Choroid plexus epithelial cell (primary cell): ENCODE measurements at regions not wholly inside any gene's neighbourhood (a gene's known extent, or its start where the extent isn't known, plus 50 kb on each side); places are given as distances from the start of the nearest gene placed in this dataset.

Experiments
- DNase-seq: peaks from one replicate; pipeline ENCODE4 v3.0.0-alpha.2; 2010; ENCODE audit warnings: low read depth
- H3K4me3 ChIP-seq: 2 replicates; pipeline ENCODE4 v1.5.1; 2011; ENCODE audit warnings: low read depth, mild to moderate bottlenecking, control low read depth, low read length, moderate library complexity
- TF ChIP-seq, protein P1 (sequence below): conservative IDR thresholded peaks from 2 replicates; pipeline ENCODE4 v1.5.1; 2011; ENCODE audit warnings: low read depth, mild to moderate bottlenecking, control low read depth, inconsistent platforms, low read length, moderate library complexity

DNA sequence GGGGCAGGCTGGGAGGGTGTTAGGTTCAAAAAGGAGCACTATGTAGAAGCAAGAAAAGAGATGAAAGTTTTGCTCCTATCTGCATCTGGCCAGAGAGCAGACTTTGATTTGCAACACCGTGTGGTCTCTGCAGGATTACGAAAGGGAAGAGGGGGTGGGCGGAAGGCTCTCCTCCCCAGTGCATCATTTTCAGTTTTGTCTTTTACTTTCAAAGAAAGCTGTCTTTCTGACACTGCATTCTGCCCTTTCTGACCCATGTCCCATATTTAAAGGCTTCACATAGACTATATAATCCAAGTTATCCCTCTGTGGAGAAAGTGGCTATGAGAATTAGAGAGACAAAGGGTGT is 126.5 kb downstream of the RHOU start:
- TF ChIP-seq, protein P1, sequence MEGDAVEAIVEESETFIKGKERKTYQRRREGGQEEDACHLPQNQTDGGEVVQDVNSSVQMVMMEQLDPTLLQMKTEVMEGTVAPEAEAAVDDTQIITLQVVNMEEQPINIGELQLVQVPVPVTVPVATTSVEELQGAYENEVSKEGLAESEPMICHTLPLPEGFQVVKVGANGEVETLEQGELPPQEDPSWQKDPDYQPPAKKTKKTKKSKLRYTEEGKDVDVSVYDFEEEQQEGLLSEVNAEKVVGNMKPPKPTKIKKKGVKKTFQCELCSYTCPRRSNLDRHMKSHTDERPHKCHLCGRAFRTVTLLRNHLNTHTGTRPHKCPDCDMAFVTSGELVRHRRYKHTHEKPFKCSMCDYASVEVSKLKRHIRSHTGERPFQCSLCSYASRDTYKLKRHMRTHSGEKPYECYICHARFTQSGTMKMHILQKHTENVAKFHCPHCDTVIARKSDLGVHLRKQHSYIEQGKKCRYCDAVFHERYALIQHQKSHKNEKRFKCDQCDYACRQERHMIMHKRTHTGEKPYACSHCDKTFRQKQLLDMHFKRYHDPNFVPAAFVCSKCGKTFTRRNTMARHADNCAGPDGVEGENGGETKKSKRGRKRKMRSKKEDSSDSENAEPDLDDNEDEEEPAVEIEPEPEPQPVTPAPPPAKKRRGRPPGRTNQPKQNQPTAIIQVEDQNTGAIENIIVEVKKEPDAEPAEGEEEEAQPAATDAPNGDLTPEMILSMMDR: no peak
- DNase-seq: peak; percentile 30
- no peak overlapping the region for H3K4me3 ChIP-seq

DNA sequence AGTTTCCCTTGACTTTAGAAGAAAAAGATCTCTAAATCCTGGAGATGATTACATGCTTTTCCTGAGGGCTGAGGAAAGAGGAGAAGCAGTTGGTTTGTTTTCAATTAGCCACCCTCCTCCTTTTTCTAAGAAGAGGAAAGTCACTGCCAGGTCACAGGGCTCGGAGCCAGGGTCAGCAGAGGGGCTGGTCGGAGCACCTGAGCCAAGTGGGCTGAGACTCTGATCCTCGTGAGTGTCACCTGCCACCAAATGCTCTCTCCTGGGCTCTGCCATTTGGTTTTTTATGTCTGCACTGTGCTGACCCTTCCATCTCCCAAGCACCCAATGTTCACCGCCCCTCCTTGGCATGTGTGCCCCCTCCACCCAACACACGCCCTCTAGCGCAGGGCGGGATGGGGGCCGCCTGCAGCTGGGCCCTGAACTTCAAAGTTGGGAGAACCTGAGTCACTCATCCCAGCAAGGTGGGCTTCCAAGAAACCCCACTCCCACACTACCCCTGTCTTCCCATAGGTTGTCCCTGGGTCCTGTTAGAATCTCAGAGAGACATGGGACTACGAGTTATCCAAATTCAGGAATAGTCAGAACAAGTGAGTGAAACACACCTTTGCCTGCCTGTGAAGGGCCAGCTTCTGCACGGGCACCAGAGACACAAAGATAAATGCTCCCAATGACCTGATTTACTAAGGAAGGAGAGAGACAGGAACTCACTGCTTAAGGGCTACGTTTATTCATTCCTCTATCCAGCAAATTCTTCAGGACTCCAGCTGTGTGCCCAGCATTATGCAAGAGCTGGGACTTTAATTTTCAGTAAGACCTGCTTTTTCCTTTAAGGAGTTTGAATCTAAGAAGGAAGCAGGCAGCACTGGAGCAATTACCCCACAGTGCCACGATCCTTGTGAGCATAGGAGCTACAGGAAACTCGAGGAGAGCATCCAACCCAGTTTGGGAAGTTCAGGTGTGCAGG is 127.5 kb downstream of the RHOU start:
- TF ChIP-seq, protein P1: no peak
- no peak overlapping the region for H3K4me3 ChIP-seq
- DNase-seq: peak; percentile 49

DNA sequence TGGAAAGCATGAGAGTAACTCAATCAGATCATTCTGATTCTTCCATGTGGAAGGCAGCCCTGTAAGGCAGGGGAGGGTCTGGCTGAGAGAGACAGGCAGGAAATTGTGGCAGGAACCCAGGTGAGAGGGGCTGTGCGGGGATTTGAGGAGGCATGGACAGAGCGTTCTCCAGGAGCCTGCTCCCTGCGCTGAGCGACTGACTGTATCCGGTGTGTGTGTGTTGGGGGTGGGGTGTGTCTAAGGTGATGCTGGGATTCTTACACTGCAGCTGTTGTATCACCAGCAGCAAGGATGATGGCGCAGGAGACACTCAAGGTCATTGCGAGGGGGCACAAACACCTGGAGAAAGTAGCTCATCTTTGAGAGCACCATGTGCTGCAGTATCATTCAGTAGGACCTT is 128.5 kb downstream of the RHOU start:
- H3K4me3 ChIP-seq: no peak overlapping the region
- TF ChIP-seq, protein P1: no peak
- DNase-seq: no peak

DNA sequence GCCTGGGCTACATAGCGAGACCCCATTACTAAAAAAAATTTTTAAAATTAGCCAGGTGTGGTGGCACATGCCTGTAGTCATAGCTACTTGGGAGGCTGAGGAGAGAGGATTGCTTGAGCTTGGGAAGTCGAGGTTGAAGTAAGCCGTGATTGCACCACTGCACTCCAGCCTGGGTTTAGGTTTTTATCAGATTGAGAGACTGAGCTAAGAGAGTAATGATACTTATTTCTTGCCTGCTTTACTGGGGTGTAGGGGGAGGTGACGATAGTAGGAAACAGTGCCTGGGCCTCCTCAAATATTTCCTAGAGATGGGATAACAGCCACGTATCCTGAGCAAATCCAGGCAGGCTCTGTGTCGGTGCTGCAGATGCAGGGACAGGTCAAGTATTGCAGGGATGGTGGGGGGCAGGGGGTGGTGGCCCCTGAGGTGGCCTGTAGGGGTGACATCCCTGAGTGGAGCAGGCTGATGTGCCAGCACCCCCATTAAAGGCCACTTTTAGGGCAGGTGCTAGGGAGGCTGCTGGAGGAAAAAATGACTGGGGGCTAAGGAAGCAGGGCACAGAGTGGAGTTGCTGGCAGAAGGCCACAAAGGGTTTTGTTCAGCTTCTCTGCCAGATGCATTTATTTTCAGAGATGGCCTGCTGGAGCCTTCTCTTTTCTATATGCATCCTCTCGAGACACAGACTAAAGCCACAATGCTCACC is 130.5 kb downstream of the RHOU start:
- TF ChIP-seq, protein P1: no peak
- no peak for DNase-seq
- H3K4me3 ChIP-seq: no peak overlapping the region

DNA sequence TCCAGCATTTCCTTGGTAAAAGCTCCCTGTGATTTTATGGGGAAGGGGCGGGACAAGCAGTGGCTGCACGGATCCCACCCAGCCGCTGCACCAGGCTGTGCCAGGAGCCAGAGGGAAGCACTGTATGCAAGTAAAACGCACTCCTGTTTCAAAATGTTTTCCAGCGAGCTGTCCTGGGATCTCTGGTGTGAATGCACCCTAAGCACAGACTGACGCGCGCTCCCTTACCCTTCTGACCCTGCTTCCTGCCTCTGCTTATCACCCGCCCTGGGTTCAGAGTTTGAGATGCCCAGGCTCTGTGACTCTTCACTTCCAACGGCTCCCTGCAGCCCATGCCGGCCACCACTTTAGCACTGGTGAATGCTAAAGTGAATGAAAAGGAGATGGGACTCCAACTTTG is 131.2 kb downstream of the RHOU start:
- TF ChIP-seq, protein P1: peak; percentile 21
- no peak overlapping the region for H3K4me3 ChIP-seq
- peak; percentile 71 for DNase-seq

DNA sequence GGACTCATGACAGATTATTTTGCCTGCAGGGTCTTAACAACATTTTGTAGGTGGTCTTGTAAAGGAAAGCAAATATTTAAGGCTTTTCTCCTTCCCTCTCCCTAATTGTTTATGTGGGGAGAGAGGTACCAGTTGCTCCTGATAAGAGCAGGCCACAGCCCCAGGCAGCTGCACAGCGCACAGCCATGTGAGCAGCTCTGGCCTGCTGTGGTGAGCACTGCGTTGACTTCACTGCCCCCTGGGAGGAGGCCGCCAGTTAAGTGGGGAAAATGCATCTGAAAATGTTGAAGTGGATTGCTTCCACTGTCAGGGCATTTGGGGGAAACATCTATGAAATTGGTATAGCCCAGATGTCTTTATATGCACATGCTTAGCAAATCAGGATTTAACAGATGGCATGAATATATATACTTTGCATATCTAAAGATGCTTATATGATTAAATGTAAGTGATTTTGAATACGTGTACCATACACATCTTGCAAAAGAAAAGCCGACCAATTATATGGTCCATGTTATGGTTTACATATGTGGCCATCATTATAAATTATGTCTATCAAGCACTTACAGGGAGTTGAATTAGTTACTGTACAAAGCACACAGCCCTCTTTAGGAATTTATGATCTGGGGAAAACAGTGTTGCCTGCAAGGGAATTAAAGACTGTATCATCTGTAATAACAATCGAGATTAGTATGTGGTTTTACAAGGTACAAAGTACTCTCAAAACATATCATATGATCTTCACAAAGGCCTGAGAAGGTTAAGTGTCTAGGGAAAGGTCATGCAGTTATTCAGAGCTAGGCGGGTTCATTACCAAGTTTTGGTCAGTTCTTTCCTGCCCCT is 132.1 kb downstream of the RHOU start:
- DNase-seq: peak; percentile 88
- no peak overlapping the region for H3K4me3 ChIP-seq
- TF ChIP-seq, protein P1: peak; percentile 35
